NCI-H2107 treated with DMSO at 0.1 percent for 48 hours (cell line): ENCODE measurements at regions not wholly inside any gene's neighbourhood (a gene's known extent, or its start where the extent isn't known, plus 50 kb on each side); places are given as distances from the start of the nearest gene placed in this dataset.
A peak's percentile ranks its signal among the peaks of the same experiment; 100 is the strongest.
"Not testable (repeated sequence)": the region's sequence is repeated elsewhere in the genome, so short reads cannot be mapped to it uniquely, and the experiment has no call there.

Experiments
- DNase-seq: peaks from one replicate; lab custom pipeline; 2025; ENCODE audit not compliant: unreplicated experiment; lab: John Stamatoyannopoulos, UW

- DNase-seq, result not testable (repeated sequence)
Observed at GRCh38 chr3:163499736-163500219, 1578.5 kb downstream of the SI start.

GRCh38 chr3:163498842-163499735 is 1579.2 kb downstream of the SI start:
- DNase-seq, result not testable (repeated sequence)

- DNase-seq, result no peak
Observed at GRCh38 chr3:163491714-163492113, 1586.6 kb downstream of the SI start.

GRCh38 chr3:163490119-163490518 is 1588.2 kb downstream of the SI start:
- DNase-seq, result peak; percentile 4

- no peak for DNase-seq
Observed at GRCh38 chr3:163482695-163483094, 1595.6 kb downstream of the SI start.

GRCh38 chr3:163481738-163482137 is 1596.6 kb downstream of the SI start:
- DNase-seq, result no peak

GRCh38 chr3:163476179-163476578 is 1602.1 kb downstream of the SI start:
- peak; percentile 12 for DNase-seq

- DNase-seq, result no peak
Observed at GRCh38 chr3:163474766-163475165, 1603.5 kb downstream of the SI start.

- no peak for DNase-seq
Observed at GRCh38 chr3:163468531-163469335, 1609.6 kb downstream of the SI start.

GRCh38 chr3:163462446-163462845 is 1615.8 kb downstream of the SI start:
- DNase-seq, result no peak

- DNase-seq, result no peak
Observed at GRCh38 chr3:163450698-163451097, 1627.6 kb downstream of the SI start.

- no peak for DNase-seq
Observed at GRCh38 chr3:163438760-163439159, 1639.5 kb downstream of the SI start.

GRCh38 chr3:163422671-163423070 is 1655.6 kb downstream of the SI start:
- DNase-seq, result no peak

GRCh38 chr3:163391407-163392181 is 1686.7 kb downstream of the SI start:
- DNase-seq, result no peak

GRCh38 chr3:163384383-163384782 is 1693.9 kb downstream of the SI start:
- no peak for DNase-seq

- no peak for DNase-seq
Observed at GRCh38 chr3:163382183-163382582, 1696.1 kb downstream of the SI start.

- no peak for DNase-seq
Observed at GRCh38 chr3:163368168-163368567, 1710.1 kb downstream of the SI start.

- no peak for DNase-seq
Observed at GRCh38 chr3:163364717-163365116, 1713.6 kb downstream of the SI start.

GRCh38 chr3:163362151-163362550 is 1716.1 kb downstream of the SI start:
- no peak for DNase-seq

- DNase-seq, result not testable (repeated sequence)
Observed at GRCh38 chr3:163361357-163361878, 1716.9 kb downstream of the SI start.

- no peak for DNase-seq
Observed at GRCh38 chr3:163347944-163348343, 1730.4 kb downstream of the SI start.
